ENCODE measurements at regions not wholly inside any gene's neighbourhood (a gene's known extent, or its start where the extent isn't known, plus 50 kb on each side); places are given as distances from the start of the nearest gene placed in this dataset.

GRCh38 chr14:61615743-61616523 lies 79.4 kb upstream of the HIF1A start:
- Histone ChIP-seq H2AFZ (ENCODE audit: low read depth, low read length, poor library complexity, severe bottlenecking) (no peak overlapping the region), H3K79me2 (ENCODE audit: insufficient read depth, low read length) (no peaks in the 10 kb centered on the region), H3K9me2 (ENCODE audit: insufficient read depth) (no peaks in the 10 kb centered on the region; the same call in 1 of the 2 replicates), H3K9me3 (ENCODE audit: control insufficient read depth in 1 of 2, insufficient read depth in 1 of 2, low read depth in 1 of 2, low read length in 2 of 2) (no peaks in the 10 kb centered on the region), H3K9ac (ENCODE audit: low read length) (no peak overlapping the region), H4K20me1 (ENCODE audit: insufficient read depth) (no peaks in the 10 kb centered on the region), H3K4me3 (replicated peaks in 1 of 2; ENCODE audit: low read depth in 1 of 2, low read length in 2 of 2) (no peak overlapping the region), H3K4me1 (ENCODE audit: control insufficient read depth in 1 of 2, insufficient read depth in 2 of 2, low read length in 2 of 2) (peaks cover 2 to 5% of the 10 kb centered on the region in 2 experiments; a peak in 2 of 4 replicates), H3K36me3 (ENCODE audit: control insufficient read depth in 1 of 2, insufficient read depth in 2 of 2, low read length in 2 of 2) (no peaks in the 10 kb centered on the region), H3K4me2 (ENCODE audit: low read length) (no peak overlapping the region), H3K27ac (ENCODE audit: low read depth, low read length) (no peak overlapping the region), H3K27me3 (ENCODE audit: insufficient read depth, low read length) (no peaks in the 10 kb centered on the region)
- ChIA-PET RAD21 (ENCODE audit: low non-redundant PET in 1 of 2, low total read pairs in 2 of 2, uncharacterized antibody in 2 of 2, unreplicated experiment in 2 of 2) (no interaction called here), POLR2A (no interaction called here), CTCF (no interaction called here)
- TF ChIP-seq EGR1 (IDR thresholded peaks at IDR 0.05; ENCODE audit: low read depth) (no peak), CTCF (IDR thresholded peaks at IDR 0.05 in 2 of 3, conservative IDR thresholded peaks at IDR 0.05 in 1 of 3; ENCODE audit: borderline replicate concordance in 1 of 3, insufficient read depth in 1 of 3, low read depth in 2 of 3, low read length in 2 of 3) (no peak), ATF3 (IDR thresholded peaks at IDR 0.05) (no peak), POLR2AphosphoS5 (IDR thresholded peaks at IDR 0.05; ENCODE audit: low read depth, low read length) (no peak), SIN3A (IDR thresholded peaks at IDR 0.05; ENCODE audit: low read depth) (no peak), TCF7L2 (IDR thresholded peaks at IDR 0.05; ENCODE audit: borderline replicate concordance, extremely low read depth, insufficient read depth, insufficient read length) (no peak), YY1 (IDR thresholded peaks at IDR 0.05; ENCODE audit: extremely low read depth, insufficient replicate concordance, low read depth, low read length) (no peak), ZNF274 (IDR thresholded peaks at IDR 0.05; ENCODE audit: low read depth, low read length) (no peak), ZBTB33 (IDR thresholded peaks at IDR 0.05; ENCODE audit: extremely low read depth, insufficient replicate concordance, low read length) (no peak)
- ATAC-seq (no peak), DNase-seq (ENCODE audit: low read depth, low spot score) (no peak)
- no TSS peak for BruUV-seq (replicated peaks)
- intact Hi-C loops (cut with micrococcal nuclease): no loop called here
